ENCODE measurements at regions not wholly inside any gene's neighbourhood (a gene's known extent, or its start where the extent isn't known, plus 50 kb on each side); places are given as distances from the start of the nearest gene placed in this dataset.
A peak's percentile ranks its signal among the peaks of the same experiment; 100 is the strongest.

DNA sequence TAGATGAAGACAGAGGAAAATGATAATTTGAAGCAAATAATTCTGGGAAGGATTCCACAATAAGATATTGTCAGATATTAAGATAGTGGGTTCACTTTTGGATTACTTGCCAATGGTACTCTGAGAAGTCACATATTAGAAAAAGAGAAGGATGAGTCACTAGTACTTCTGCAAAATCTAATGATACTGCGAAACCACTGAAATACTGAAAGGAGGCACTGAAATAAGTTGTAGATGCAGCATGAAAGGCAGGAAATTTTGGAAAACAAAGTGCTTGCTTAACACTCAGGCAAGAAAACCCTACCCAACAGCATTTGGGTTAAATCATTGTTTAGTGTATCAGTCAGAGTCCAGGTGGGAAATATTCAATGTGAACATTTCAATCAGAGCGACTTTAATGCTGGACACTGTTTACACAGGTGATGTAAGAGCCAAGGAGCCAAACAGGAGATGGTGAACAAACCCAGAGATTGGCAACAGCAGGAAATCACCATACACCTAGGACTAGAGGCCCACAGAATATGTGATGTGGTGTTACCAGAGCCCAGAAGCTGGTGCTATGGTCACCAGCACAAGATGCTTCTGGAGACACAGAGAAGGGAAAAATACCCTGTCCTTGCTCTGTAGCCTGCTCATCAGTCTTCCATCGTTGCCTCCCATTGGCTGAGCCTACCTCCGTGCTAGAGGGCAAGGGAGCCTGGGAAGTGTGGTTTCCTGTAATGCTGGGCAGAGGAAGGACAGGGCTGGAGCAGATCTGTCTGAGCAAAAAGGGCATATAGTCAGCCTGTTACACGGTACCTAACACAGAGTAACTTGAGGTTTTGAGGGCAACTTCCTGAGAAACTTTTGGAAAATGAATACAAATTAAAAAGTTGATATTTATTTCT lies 204.7 kb upstream of the ITGA4 start:
- Mint-ChIP-seq H3K4me3 (no peak overlapping the region), H3K9me3 (no peaks in the 10 kb centered on the region), H3K27ac (no peak overlapping the region), H3K36me3 (ENCODE audit: low read depth) (no peaks in the 10 kb centered on the region), H3K4me1 (ENCODE audit: low read depth) (no peaks in the 10 kb centered on the region), H3K27me3 (ENCODE audit: insufficient read depth) (no peaks in the 10 kb centered on the region; the same call in 1 of the 2 replicates)
- TF ChIP-seq CTCF (IDR thresholded peaks at IDR 0.05), result no peak
- no peak for DNase-seq

- TF ChIP-seq CTCF (IDR thresholded peaks at IDR 0.05), result no peak
- Mint-ChIP-seq H3K4me1 (ENCODE audit: low read depth) (peaks cover 6% of the 10 kb centered on the region), H3K4me3 (no peak overlapping the region), H3K27me3 (ENCODE audit: insufficient read depth) (peaks cover 2% of the 10 kb centered on the region), H3K36me3 (ENCODE audit: low read depth) (no peaks in the 10 kb centered on the region), H3K9me3 (no peaks in the 10 kb centered on the region), H3K27ac (no peak overlapping the region)
- no peak for DNase-seq
Observed at GRCh38 chr2:181253438-181253837, 203.7 kb upstream of the ITGA4 start.

DNA sequence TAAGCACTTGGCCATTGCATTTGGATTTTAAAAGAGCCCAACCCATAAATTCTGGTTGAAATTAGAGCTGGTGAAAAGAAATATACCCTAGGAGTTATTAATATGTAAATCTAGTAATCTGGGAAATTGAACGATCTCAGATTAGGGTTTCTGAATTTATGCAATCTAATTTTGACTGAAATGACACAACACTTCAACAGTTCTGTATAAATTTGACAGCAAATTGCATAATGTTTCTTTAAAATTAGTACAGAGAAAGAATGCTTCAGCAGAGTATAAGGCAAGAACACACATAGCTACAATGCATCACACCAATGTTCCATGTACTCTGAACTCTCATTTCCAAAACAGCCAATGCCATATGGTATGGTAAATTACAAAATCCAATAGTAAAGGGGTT lies 201.5 kb upstream of the ITGA4 start:
- Mint-ChIP-seq H3K9me3 (no peaks in the 10 kb centered on the region), H3K4me3 (no peak overlapping the region), H3K27me3 (ENCODE audit: insufficient read depth) (peaks cover 2% of the 10 kb centered on the region), H3K36me3 (ENCODE audit: low read depth) (no peaks in the 10 kb centered on the region), H3K4me1 (ENCODE audit: low read depth) (peaks cover 16% of the 10 kb centered on the region), H3K27ac (no peak overlapping the region)
- DNase-seq, result no peak
- TF ChIP-seq CTCF (IDR thresholded peaks at IDR 0.05), result no peak

DNA sequence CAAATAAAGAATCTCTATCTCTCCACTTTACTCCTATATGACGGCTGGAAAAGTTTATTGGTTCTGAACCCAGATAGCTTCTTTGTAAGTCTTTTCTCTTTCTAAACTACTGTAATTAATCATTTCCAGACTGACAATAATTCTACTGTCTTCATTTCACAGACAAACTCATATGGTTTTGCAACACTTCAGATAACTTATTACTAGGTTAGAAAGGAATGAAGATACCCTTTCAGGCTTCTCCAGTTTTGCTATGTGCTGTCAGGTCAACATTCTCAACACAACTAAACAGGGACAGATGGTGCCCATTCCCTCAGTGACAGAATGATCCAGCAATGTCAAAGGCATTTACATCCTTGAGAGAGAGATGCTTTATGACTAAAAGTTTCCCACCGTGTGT lies 198.5 kb upstream of the ITGA4 start:
- peak; percentile 76 for DNase-seq
- no peak for TF ChIP-seq CTCF (IDR thresholded peaks at IDR 0.05)
- peak overlapping the region; percentile 47; the same call in 1 of the 2 replicates for H3K27ac Mint-ChIP-seq
- H3K27me3 Mint-ChIP-seq (ENCODE audit: insufficient read depth), result peaks cover 2% of the 10 kb centered on the region; the same call in 1 of the 2 replicates
- no peaks in the 10 kb centered on the region for H3K36me3 Mint-ChIP-seq (ENCODE audit: low read depth)
- peak overlapping the region; percentile 15 for H3K4me3 Mint-ChIP-seq
- H3K4me1 Mint-ChIP-seq (ENCODE audit: low read depth), result peaks cover 16% of the 10 kb centered on the region
- H3K9me3 Mint-ChIP-seq, result no peaks in the 10 kb centered on the region

DNA sequence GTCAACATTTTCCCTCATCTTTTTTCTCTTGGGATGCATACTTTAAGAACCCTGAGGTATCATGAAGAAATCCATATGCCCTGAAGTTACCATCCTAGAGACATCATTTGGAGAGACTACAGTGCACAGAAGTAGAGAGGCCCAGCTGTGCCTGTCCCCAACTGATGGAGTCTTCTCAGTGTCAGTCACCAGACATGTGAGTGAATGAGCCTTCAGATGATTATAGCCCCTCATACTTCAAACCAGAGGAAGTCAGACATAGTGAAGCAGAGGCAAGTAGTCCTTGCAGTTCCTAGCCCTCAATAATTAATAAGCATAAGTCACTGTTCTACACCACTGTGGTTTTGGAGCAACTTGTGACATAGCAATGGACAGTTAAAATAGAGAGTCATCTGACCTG lies 194.4 kb upstream of the ITGA4 start:
- no peak for TF ChIP-seq CTCF (IDR thresholded peaks at IDR 0.05)
- Mint-ChIP-seq H3K4me3 (no peak overlapping the region), H3K4me1 (ENCODE audit: low read depth) (peaks cover 32% of the 10 kb centered on the region), H3K27ac (no peak overlapping the region), H3K9me3 (no peaks in the 10 kb centered on the region), H3K36me3 (ENCODE audit: low read depth) (no peaks in the 10 kb centered on the region), H3K27me3 (ENCODE audit: insufficient read depth) (peaks cover 1% of the 10 kb centered on the region; the same call in 1 of the 2 replicates)
- no peak for DNase-seq
